ENCODE measurements at regions not wholly inside any gene's neighbourhood (a gene's known extent, or its start where the extent isn't known, plus 50 kb on each side); places are given as distances from the start of the nearest gene placed in this dataset.

DNA sequence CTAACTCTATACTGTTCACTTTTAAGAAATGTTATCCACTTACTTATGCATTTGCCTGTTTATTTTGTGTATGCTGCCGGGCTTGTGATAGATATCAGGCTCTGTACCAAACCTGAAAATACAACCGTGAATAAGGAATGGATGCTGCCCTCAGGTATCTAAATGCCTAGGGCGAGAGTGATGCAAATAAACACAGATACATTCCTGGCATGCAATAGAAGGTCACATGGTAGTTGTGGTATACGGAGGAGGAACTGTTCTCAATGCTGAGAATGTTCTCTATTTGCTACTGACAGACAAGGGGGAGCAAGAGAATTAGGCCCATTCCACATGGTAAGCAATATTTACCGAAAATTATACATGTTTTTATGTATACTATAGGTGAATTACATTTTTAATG, 227.8 kb downstream of the ICE1 start:
- TF ChIP-seq, protein P1, sequence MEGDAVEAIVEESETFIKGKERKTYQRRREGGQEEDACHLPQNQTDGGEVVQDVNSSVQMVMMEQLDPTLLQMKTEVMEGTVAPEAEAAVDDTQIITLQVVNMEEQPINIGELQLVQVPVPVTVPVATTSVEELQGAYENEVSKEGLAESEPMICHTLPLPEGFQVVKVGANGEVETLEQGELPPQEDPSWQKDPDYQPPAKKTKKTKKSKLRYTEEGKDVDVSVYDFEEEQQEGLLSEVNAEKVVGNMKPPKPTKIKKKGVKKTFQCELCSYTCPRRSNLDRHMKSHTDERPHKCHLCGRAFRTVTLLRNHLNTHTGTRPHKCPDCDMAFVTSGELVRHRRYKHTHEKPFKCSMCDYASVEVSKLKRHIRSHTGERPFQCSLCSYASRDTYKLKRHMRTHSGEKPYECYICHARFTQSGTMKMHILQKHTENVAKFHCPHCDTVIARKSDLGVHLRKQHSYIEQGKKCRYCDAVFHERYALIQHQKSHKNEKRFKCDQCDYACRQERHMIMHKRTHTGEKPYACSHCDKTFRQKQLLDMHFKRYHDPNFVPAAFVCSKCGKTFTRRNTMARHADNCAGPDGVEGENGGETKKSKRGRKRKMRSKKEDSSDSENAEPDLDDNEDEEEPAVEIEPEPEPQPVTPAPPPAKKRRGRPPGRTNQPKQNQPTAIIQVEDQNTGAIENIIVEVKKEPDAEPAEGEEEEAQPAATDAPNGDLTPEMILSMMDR (IDR thresholded peaks at IDR 0.05; ENCODE audit: borderline replicate concordance, extremely low read depth, low read length, poor library complexity, severe bottlenecking): no peak
- TF ChIP-seq EZH2 (IDR thresholded peaks at IDR 0.05; ENCODE audit: borderline replicate concordance, low read depth, low read length, severe bottlenecking): no peak
